B cell (primary cell): ENCODE measurements at regions not wholly inside any gene's neighbourhood (a gene's known extent, or its start where the extent isn't known, plus 50 kb on each side); places are given as distances from the start of the nearest gene placed in this dataset.

Experiments
- EZH2 ChIP-seq: IDR thresholded peaks from 2 replicates; pipeline ENCODE4 v1.6.1; 2012; ENCODE audit warnings: borderline replicate concordance, low read depth, mild to moderate bottlenecking, moderate library complexity, low read length; ENCODE audit not compliant: insufficient read depth, poor library complexity, severe bottlenecking
- TF ChIP-seq, protein P1 (sequence below): fragments of 200-600 bp; IDR thresholded peaks from one replicate; pipeline ENCODE4 v1.8.0; 2022; ENCODE audit warnings: antibody characterized with exemption, mild to moderate bottlenecking

DNA sequence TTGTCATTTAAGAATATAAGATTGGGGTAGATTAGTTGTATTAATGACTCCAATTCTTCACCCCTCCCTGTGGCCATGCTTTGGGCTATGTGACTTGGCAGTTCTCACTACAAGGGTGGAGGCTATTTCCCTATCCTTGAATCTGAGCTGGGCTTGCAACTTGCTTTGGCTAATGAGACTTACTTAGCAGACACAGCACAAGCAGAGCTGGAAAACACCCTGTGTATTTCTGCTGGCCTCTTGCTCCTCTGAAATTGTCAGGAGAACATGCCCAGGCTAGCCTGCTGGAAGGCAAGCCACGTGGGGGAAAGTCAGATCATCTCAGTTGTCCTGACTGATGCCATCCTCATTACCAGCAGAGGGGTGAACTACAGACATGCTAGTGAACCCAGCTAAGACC lies 126.5 kb upstream of the HDGFL1 start:
- TF ChIP-seq, protein P1, sequence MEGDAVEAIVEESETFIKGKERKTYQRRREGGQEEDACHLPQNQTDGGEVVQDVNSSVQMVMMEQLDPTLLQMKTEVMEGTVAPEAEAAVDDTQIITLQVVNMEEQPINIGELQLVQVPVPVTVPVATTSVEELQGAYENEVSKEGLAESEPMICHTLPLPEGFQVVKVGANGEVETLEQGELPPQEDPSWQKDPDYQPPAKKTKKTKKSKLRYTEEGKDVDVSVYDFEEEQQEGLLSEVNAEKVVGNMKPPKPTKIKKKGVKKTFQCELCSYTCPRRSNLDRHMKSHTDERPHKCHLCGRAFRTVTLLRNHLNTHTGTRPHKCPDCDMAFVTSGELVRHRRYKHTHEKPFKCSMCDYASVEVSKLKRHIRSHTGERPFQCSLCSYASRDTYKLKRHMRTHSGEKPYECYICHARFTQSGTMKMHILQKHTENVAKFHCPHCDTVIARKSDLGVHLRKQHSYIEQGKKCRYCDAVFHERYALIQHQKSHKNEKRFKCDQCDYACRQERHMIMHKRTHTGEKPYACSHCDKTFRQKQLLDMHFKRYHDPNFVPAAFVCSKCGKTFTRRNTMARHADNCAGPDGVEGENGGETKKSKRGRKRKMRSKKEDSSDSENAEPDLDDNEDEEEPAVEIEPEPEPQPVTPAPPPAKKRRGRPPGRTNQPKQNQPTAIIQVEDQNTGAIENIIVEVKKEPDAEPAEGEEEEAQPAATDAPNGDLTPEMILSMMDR = no peak
- TF ChIP-seq EZH2 = no peak
